HUES64 (cell line): ENCODE measurements at regions not wholly inside any gene's neighbourhood (a gene's known extent, or its start where the extent isn't known, plus 50 kb on each side); places are given as distances from the start of the nearest gene placed in this dataset.

Source experiments
- H3K27ac ChIP-seq: 2 replicates; pipeline ENCODE4 v1.7.0; 2013; ENCODE audit warnings: low read depth, low read length, inconsistent platforms
- H3K27me3 ChIP-seq: 2 replicates; pipeline ENCODE4 v1.6.1; 2013; ENCODE audit warnings: mild to moderate bottlenecking, low read length; ENCODE audit not compliant: insufficient read depth
- H3K36me3 ChIP-seq: 2 replicates; pipeline ENCODE4 v1.6.1; 2013; ENCODE audit warnings: mild to moderate bottlenecking, low read length; ENCODE audit not compliant: insufficient read depth
- H3K4me1 ChIP-seq: 2 replicates; pipeline ENCODE4 v1.6.1; 2013; ENCODE audit warnings: mild to moderate bottlenecking, low read length, moderate library complexity; ENCODE audit not compliant: insufficient read depth
- H3K4me3 ChIP-seq: 2 replicates; pipeline ENCODE4 v1.5.1; 2013; ENCODE audit warnings: mild to moderate bottlenecking, low read length, moderate library complexity
- H3K9ac ChIP-seq: 2 replicates; pipeline ENCODE4 v1.6.1; 2013; ENCODE audit warnings: mild to moderate bottlenecking, low read depth, low read length
- H3K9me3 ChIP-seq: 2 replicates; pipeline ENCODE4 v1.6.1; 2013; ENCODE audit warnings: low read depth, low read length; ENCODE audit not compliant: insufficient read depth
- WGBS: fragments of 150-250, 120-280 bp; methylation state at CpG from one replicate; pipeline ENCODE4 v1.1.7; 2013; ENCODE audit warnings: missing lambda C conversion rate; 5-methylcytosine and 5-hydroxymethylcytosine counted together

GRCh38 chr20:41853806-41854205 is 235.6 kb upstream of the CHD6 start:
- Histone ChIP-seq H3K27me3 (no peaks in the 10 kb centered on the region), H3K4me1 (peaks cover 14% of the 10 kb centered on the region; the same call in 1 of the 2 replicates), H3K9me3 (peaks cover 2% of the 10 kb centered on the region; the same call in 1 of the 2 replicates), H3K36me3 (no peaks in the 10 kb centered on the region), H3K27ac (no peak overlapping the region), H3K4me3 (no peak overlapping the region), H3K9ac (no peak overlapping the region)
- 83% methylated on average over 2 of the region's 2 CpGs for WGBS

GRCh38 chr20:41848180-41848579 is 230.0 kb upstream of the CHD6 start:
- no peaks in the 10 kb centered on the region for H3K4me1 ChIP-seq
- no peak overlapping the region for H3K9ac ChIP-seq
- H3K27ac ChIP-seq, result no peak overlapping the region
- H3K36me3 ChIP-seq, result no peaks in the 10 kb centered on the region
- no peak overlapping the region for H3K4me3 ChIP-seq
- WGBS, result 73% methylated on average over 2 of the region's 3 CpGs
- no peaks in the 10 kb centered on the region for H3K9me3 ChIP-seq
- no peaks in the 10 kb centered on the region for H3K27me3 ChIP-seq

DNA sequence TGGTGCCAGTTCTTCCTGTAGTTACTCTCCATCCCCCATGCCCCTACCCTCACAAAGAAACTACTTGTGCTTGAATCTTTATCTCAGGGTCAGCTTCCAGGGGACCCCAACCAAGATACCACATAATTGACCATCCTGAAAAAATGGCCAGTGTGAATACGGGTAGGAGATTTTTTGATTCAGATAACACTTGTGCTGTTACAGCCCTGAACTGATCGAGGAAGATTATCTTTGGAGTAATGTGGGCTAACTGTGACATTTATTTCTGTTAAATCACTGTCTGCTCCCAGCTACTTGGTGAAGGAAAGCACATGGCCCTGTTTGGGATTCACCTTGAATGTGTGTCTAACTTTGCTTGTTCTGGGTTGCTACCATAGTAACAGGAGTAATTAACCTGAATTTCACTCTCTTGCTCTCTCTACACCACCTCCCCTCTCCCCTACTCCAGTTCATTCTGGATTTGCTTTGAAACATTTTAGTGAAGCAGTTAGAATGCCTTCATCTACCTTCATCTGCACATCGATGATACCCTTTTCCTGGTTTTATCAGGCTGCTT is 219.6 kb upstream of the CHD6 start:
- Histone ChIP-seq H3K9me3 (no peaks in the 10 kb centered on the region), H3K9ac (no peak overlapping the region), H3K27me3 (no peaks in the 10 kb centered on the region), H3K27ac (no peak overlapping the region), H3K36me3 (no peaks in the 10 kb centered on the region), H3K4me1 (no peaks in the 10 kb centered on the region), H3K4me3 (no peak overlapping the region)
- 86% methylated on average over 3 of the region's 3 CpGs for WGBS

- no peak overlapping the region for H3K27ac ChIP-seq
- WGBS, result 83% methylated on average over 1 of the region's 1 CpG
- H3K4me3 ChIP-seq, result no peak overlapping the region
- no peaks in the 10 kb centered on the region for H3K4me1 ChIP-seq
- H3K9ac ChIP-seq, result no peak overlapping the region
- H3K27me3 ChIP-seq, result no peaks in the 10 kb centered on the region
- H3K9me3 ChIP-seq, result no peaks in the 10 kb centered on the region
- H3K36me3 ChIP-seq, result no peaks in the 10 kb centered on the region
Measured at GRCh38 chr20:41833739-41834138, 215.6 kb upstream of the CHD6 start.

- WGBS, result 93% methylated on average over 2 of the region's 2 CpGs
- Histone ChIP-seq H3K4me3 (no peak overlapping the region), H3K36me3 (no peaks in the 10 kb centered on the region), H3K9ac (no peak overlapping the region), H3K4me1 (peaks cover 11% of the 10 kb centered on the region), H3K9me3 (no peaks in the 10 kb centered on the region), H3K27ac (no peak overlapping the region), H3K27me3 (no peaks in the 10 kb centered on the region)
Measured at GRCh38 chr20:41830702-41831101, 212.5 kb upstream of the CHD6 start.

DNA sequence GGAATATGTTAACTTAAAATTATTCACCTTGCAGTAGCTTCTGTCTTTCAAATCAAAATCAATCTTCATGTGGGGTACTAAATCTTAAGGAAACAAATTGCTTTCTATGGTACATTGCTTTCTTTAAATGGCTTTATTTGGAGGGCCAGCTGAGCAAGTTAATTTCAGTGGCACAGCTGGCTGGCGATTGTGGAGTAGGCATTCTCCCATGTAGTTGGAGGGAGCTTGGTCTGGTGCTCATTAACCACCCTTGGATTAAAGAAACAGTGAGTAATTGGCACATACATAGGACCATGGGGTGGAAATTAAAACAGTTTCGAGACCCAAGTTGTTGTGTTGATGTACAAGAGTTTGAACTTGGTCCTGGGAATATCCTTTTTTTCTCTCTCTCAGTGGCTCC is 201.3 kb upstream of the CHD6 start:
- no peak overlapping the region for H3K4me3 ChIP-seq
- WGBS, result 94% methylated on average over 2 of the region's 2 CpGs
- no peak overlapping the region for H3K27ac ChIP-seq
- no peaks in the 10 kb centered on the region for H3K36me3 ChIP-seq
- no peaks in the 10 kb centered on the region for H3K9me3 ChIP-seq
- H3K27me3 ChIP-seq, result no peaks in the 10 kb centered on the region
- no peak overlapping the region for H3K9ac ChIP-seq
- no peaks in the 10 kb centered on the region for H3K4me1 ChIP-seq

DNA sequence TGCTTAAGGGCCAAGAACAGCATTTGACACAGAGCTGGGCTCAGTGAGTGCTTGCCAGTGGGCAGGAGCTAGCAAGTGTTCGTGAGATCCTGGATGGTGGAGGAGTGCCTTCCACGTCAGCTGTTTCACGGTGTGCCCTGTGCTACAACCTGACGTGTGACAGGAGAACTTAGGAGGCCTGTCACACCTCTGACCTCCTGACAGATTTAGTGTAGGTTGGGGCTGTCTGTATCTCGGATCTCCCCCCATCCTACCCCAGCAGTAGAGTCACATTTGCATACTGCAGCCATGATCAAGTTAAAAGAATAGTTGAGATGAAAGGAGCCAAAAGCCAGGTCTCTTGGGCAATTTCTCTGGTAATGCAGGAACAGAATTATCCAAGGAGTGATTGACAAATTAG is 200.8 kb upstream of the CHD6 start:
- H3K27ac ChIP-seq, result no peak overlapping the region
- H3K4me3 ChIP-seq, result no peak overlapping the region
- no peaks in the 10 kb centered on the region for H3K4me1 ChIP-seq
- 84% methylated on average over 4 of the region's 5 CpGs for WGBS
- H3K9me3 ChIP-seq, result no peaks in the 10 kb centered on the region
- H3K9ac ChIP-seq, result no peak overlapping the region
- H3K36me3 ChIP-seq, result no peaks in the 10 kb centered on the region
- no peaks in the 10 kb centered on the region for H3K27me3 ChIP-seq

DNA sequence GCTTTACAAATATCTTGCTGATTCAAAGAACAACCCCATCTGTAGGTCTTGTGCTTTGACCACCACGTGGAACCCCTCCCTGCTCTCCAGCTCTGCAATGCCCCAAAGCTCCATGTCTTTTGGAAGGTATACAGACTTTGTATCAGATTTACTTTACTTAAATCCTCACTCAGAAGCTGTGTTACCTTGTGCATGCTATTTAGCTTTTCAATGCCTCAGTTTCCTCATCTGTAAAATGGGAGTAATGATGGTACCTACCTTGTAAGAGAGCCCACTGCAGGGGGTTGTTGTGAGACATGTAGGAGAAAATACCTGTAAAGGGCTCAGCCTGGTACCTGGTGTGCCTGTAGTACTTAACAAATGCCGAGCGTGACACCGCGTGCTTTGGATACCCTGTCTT is 200.2 kb upstream of the CHD6 start:
- Histone ChIP-seq H3K4me3 (no peak overlapping the region), H3K9me3 (no peaks in the 10 kb centered on the region), H3K9ac (no peak overlapping the region), H3K36me3 (no peaks in the 10 kb centered on the region), H3K27ac (no peak overlapping the region), H3K4me1 (no peaks in the 10 kb centered on the region), H3K27me3 (no peaks in the 10 kb centered on the region)
- WGBS, result 89% methylated on average over 5 of the region's 5 CpGs

DNA sequence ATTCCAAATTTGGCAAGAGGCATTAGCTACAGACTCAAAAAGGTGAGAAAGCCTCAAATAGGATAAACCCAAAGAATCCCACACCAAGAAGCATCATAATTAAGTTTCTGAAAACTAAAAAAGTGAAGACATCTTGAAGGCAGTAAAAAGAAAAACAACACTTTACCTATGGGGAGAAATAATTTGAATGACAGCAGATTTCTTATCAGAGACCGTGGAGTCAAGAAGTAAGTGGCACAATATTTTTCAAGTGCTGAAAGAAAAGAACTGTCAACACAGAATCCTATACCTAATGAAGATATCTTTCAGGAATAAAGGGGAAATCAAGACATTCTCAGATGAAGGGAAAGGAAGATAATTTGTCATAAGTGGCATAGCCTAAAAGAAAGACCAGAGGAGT is 193.3 kb upstream of the CHD6 start:
- no peaks in the 10 kb centered on the region for H3K4me1 ChIP-seq
- no peaks in the 10 kb centered on the region for H3K27me3 ChIP-seq
- H3K36me3 ChIP-seq, result no peaks in the 10 kb centered on the region
- H3K27ac ChIP-seq, result no peak overlapping the region
- H3K9me3 ChIP-seq, result peaks cover 19% of the 10 kb centered on the region; the same call in 1 of the 2 replicates
- H3K9ac ChIP-seq, result no peak overlapping the region
- H3K4me3 ChIP-seq, result no peak overlapping the region
- WGBS, result no CpG with 5 or more reads among the region's 1 CpG

DNA sequence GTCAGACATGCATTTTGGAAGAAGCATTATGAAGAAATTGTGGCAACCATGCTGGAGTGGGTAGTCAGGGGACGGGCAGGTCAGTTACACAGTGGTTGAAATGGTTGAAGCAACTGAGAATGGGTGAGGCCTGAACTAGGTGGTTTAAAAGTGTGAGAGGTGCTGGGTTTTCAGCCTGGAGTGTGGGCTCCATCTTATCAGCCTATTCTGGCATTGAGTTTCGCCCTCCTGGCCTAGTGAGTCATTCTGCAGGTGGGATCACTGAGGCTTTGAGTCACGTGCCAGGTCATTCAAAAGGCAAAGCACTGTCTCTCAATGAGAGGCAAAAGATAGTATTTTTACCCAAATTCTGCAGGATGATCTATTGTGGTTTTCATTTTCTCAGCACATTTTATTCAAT is 181.9 kb upstream of the CHD6 start:
- H3K27me3 ChIP-seq, result no peaks in the 10 kb centered on the region
- H3K4me1 ChIP-seq, result peaks cover 11% of the 10 kb centered on the region; the same call in 1 of the 2 replicates
- no peaks in the 10 kb centered on the region for H3K36me3 ChIP-seq
- no peaks in the 10 kb centered on the region for H3K9me3 ChIP-seq
- WGBS, result 86% methylated on average over 3 of the region's 3 CpGs
- H3K27ac ChIP-seq, result no peak overlapping the region
- no peak overlapping the region for H3K4me3 ChIP-seq
- no peak overlapping the region for H3K9ac ChIP-seq

DNA sequence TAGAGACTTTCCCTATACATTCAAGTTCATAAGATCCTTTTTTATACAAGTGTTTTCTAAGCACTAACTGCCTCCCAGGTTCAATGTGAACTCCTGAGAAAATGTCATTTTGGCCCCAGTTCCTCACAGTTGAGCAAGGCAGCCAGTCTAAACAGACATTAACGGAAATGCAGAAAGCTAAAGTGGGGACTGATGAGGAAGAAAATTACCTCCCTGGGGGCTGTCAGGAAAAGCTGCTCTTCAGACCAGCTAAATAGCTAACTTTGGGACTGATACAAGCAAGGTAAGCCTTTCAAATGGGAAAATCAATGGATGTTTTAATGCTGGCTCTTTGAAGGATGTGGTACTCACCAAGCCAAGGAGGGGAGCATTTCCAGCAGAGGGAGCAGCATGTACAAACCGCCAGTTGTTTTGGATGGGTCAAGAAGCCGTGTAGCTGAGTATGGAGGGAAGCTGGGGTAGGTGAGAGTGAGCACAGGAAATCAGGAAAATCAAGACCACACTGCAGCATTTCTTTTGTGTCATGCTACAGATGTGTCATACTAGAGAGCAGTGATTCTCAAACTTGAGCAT is 180.8 kb upstream of the CHD6 start:
- no peaks in the 10 kb centered on the region for H3K27me3 ChIP-seq
- no peaks in the 10 kb centered on the region for H3K9me3 ChIP-seq
- H3K4me3 ChIP-seq, result no peak overlapping the region
- 81% methylated on average over 3 of the region's 3 CpGs for whole genome bisulfite sequencing
- H3K36me3 ChIP-seq, result no peaks in the 10 kb centered on the region
- H3K9ac ChIP-seq, result no peak overlapping the region
- no peak overlapping the region for H3K27ac ChIP-seq
- H3K4me1 ChIP-seq, result peaks cover 11% of the 10 kb centered on the region; the same call in 1 of the 2 replicates

GRCh38 chr20:41786158-41786557 is 168.0 kb upstream of the CHD6 start:
- Histone ChIP-seq H3K27me3 (no peaks in the 10 kb centered on the region), H3K36me3 (no peaks in the 10 kb centered on the region), H3K9ac (no peak overlapping the region), H3K4me1 (no peaks in the 10 kb centered on the region), H3K27ac (no peak overlapping the region), H3K4me3 (no peak overlapping the region), H3K9me3 (no peaks in the 10 kb centered on the region)
- WGBS, result 86% methylated on average over 4 of the region's 4 CpGs
